ENCODE measurements at regions not wholly inside any gene's neighbourhood (a gene's known extent, or its start where the extent isn't known, plus 50 kb on each side); places are given as distances from the start of the nearest gene placed in this dataset.

DNA sequence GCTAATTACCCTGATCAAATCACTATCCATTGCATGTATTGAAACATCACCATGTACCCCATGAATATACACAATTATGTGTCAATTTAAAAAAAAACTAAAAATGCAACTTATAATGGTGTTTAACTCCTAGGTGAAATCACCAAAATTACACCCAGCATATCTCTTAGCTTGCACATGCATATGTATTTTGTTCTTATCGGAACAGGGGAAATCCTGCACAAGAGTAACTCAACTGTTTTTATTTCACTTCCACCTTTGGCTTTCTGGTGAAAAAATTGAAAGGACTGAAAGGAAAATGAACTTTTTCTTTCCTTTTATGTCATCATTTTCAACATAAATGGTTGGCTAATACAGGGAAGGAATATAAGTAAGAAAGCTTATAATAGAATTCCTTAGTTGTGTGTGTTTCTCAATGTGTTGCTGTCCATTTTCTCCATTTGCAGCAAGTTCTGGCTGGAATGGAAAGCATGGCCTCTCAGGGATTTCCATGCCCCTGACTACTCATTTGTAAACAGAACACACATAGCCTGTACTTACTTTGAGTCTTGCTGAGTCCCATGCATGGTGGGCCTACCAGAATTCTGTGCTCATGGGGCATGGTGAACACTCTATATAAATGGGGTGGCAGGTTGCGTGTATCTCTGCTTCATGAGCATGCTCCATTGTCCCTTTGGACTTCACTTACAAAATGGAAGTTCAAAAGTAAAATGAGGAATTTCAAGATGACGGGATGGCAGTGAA, 462.0 kb downstream of the HS3ST3B1 start:
- DNase-seq (ENCODE audit: low spot score) = no peak

DNA sequence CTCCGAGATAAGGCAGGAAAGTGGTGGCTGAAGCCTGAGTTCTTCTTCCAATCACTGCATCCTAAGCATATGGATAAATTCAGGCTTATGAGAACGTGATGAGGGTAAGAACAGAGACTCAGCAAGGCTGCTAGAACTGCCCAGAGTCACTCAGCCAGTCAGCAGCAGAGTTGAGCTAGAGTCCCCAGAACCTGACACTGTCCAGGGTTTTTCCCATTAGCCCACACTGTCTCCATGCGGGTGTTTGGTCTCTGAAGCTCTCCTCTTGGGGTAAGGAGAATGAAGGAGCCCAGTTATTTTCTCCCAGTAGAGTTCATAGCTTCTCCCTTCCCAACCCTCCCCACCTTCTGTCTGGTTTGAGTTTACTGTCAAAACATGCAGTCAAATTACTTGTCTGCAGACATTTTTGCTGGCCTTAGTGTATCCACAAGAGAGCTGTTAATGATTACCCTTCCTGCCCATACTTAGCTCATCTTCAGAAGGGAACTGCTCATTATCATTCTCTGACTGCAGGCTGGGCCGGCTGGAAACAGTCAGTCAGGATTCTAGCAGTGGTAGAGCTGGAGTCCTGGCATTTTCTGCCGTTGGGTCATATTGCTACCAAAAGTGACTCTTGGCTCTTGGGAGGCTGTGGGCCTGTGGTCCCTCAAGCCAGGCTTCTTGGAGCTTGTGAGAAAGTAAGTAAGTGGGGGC, 460.0 kb downstream of the HS3ST3B1 start:
- no peak for DNase-seq (ENCODE audit: low spot score)

DNA sequence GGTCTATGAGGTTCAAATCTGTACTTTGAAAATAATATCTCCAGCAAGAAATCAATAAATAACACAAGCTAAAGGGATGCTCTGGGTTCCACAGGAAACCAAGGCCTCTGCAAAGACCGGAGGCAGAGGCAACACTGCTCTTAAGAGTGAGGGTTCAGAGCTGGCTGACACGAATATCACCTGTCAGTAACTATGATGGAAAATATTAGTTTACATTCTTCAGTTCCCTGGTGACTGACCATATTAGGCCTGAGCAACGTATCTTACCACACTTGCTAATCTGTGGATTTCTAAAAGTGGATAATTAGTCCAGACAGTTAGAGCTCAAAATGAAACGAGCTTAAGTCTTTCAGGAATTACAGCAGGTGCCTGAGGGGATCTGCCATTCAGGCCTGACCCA, 459.3 kb downstream of the HS3ST3B1 start:
- DNase-seq (ENCODE audit: low spot score) = no peak

DNA sequence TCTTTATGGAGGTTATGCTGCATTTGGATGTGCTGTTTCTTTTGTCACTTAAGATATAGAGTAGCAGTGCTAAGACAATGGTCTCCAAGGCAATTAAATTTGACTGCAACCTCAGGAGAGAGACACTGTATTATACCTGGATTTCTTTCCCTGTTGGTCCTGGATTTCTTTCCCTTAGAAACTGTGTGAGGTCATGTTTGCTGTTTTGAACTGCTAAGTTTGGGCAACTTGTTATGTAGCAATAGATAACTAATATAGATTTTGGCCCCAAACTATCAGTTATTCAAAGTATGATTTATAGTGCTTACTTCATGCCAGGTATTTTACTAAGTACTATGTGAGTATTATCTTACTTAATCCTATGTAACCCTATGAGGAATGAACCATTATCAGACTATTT, 458.4 kb downstream of the HS3ST3B1 start:
- DNase-seq (ENCODE audit: low spot score) = no peak

DNA sequence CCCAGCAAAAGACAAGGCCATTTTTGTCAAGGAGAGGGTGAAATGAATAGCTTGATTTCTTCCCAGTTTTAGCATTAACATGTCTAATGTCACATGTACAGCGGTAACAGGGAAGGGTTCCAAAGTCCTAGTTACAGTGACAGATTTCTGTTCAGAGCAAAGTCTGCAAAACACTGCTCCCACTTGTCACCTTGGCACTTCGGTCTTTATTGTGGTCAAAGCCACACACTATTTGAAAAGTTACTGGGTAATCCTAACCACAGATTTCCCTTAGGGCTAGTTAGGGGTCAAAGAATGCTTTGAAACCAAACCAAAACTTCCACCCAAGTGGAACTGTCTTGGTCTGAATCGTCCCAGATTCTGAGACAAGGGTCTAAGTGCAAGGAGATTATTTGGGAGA, 455.6 kb downstream of the HS3ST3B1 start:
- DNase-seq (ENCODE audit: low spot score) = no peak

DNA sequence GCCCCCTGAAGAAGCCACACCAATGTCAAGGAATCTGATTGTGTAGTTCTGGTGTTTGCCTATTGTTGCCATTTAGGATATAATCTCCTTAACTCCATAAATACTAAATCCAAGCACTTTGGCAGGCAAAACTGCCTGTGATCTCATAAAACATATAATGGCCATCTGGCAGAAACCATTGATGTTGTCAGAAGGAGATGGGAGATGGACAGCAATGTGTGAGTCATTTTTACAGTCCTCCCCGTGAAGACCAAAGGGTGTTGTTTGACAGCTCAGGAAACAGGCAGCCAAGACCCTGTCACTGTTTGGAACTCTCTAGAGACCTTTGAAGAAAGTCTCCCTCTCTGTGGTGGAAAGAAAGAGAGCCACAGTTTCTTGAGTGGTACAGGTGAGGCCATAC, 454.1 kb downstream of the HS3ST3B1 start:
- DNase-seq (ENCODE audit: low spot score) = no peak

DNA sequence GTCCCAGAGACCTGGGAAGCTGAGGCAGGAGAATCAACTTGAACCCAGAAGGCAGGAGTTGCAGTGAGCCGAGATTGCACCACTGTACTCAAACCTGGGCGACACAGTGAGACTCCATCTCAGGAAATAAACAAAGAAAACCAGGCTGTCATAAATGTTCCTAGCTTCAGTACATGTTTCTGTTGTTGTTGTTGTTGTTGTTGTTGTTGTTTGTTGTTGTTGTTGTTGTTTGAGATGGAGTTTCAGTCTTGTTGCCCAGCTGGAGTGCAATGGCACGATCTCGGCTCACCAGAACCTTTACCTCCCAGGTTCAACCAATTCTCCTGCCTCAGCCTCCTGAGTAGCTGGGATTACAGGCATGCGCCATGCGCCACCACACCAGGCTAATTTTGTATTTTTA, 452.5 kb downstream of the HS3ST3B1 start:
- DNase-seq (ENCODE audit: low spot score) = no peak

DNA sequence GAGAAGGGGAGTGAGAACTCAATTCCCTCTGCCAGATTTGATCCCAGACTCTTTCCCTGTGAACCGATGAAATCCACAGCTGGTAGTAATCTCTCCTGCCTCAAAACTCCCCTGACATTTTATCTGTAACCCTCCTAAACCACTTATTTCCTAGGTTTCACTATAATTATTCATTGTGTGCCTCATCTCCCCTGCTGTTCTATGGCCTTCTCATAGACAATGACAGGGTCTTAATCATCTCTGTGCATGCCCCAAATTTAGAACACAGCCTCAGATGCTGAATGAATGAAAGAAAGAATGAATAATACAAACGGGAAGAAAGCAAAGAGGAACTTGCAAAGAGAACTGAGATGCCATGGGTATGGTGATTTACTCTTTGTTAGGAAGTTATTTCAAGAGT, 451.1 kb downstream of the HS3ST3B1 start:
- no peak for DNase-seq (ENCODE audit: low spot score)

DNA sequence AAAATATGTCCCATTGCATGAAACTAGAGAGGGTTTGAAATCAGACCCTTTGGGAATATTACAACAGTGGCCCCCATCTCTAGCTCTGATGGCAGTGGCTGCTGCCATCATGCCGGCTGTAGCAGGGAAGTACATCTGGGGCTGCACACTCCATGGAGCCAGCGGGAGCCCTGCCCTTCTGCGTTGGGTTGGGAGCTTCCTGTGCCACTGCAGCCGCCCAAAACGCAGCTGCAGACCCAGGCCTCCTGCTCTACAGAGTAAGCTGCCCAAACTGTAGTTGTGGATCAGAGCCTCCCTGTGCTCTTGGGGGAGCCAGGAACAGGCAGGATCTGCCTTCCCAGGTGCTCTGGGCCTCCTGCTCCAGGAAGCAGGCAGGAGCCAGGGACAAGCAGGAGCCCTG, 450.0 kb downstream of the HS3ST3B1 start:
- DNase-seq (ENCODE audit: low spot score) = no peak

DNA sequence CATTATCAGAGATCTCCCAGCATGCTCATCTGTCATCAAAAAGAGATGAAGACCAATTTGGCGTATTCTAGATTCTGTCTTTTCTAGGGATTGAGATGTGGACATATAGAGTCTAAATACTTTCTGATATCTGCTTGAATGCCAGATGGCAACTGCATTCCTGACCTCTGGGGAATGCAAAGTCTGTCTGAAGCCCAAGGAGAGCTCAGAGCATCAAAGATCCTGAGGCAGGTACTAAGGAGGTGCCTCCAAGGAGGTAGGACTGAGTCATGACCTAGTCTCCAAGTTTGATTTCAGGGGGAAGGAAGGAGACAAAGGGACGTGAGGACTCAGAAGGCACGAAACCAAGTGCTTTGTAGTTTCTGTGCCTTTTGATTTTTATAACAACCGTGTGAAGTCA, 448.4 kb downstream of the HS3ST3B1 start:
- DNase-seq (ENCODE audit: low spot score) = no peak

DNA sequence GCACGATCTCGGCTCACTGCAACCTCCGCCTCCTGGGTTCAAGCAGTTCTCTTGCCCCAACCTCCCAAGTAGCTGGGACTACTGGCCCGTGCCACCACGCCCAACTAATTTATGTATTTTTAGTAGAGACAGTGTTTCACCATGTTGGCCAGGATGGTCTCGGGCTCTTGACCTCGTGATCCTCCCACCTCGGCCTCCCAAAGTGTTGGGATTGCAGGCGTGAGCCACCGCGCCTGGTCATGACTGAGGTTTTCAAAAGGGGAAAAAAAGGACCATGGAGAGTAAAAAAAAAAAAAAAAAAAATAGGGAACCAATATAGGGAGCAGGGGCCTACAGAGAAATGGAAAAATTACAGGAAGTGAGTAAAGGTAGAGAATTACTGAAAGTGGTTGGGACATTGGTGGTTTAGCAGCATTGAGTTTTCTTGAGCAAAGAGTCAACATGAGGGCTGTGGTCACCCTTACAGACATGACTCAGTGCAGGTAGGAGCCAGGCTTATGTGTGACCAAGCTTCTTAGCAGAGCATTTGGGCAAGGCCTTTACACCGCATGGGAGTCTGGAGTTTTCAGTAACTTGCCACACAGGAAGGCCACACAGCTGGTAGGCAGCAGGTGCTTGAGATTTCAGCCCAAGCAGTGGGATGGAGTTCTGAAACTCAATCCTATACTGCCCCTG, 447.3 kb downstream of the HS3ST3B1 start:
- peak; percentile 18 for DNase-seq (ENCODE audit: low spot score)

DNA sequence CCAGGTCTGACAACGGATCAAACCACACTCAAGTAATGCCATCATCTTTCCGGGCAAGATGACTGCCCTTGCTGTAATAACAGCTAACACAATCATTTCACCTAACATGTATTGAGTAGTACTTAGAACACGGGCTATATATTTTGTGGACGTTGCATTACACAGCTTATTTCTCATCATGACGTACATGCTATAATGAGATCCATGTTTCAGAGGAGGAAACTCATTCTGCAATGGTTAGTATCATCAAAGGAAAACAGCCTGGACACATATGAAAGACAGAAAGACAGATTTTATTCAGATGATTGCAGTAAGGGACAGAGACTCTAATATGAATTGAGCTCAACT, 446.7 kb downstream of the HS3ST3B1 start:
- no peak for DNase-seq (ENCODE audit: low spot score)

DNA sequence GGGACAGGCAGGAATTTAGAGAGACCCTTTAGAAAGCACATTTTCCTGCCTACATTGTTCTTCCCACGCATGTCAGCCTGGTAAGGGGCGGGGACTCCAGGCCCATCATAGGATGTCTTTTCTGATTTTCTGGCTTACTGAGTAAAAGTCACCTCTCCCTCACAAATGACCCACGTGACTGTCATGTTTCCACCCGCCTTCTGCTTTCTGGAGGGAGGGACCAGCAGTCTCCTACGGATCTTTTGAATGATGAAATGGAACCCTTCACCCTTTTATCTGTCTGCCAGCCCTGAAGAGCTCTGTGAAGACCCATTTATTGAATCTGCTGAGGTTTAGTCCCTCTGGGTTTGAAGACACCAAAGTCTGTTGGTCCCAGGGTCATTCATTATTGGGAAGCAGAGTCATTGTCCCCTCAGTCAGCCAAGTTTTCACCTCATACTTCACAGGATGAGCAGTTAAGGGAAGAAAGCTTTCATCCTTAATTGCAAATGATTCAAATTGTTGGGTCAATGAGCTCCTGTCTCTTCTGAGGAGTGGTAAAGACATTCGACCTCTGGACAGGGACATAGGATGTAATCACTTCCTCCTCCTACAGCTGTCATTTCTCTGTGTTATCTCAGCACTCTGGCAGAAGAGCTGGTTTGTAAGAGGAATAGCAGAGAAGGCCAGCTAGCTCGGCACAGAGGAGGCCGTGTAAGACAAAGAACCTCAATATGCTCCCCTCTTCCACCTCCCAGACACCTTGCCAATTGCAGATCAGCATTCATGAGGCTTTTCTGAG, 446.1 kb downstream of the HS3ST3B1 start:
- DNase-seq (ENCODE audit: low spot score) = no peak

DNA sequence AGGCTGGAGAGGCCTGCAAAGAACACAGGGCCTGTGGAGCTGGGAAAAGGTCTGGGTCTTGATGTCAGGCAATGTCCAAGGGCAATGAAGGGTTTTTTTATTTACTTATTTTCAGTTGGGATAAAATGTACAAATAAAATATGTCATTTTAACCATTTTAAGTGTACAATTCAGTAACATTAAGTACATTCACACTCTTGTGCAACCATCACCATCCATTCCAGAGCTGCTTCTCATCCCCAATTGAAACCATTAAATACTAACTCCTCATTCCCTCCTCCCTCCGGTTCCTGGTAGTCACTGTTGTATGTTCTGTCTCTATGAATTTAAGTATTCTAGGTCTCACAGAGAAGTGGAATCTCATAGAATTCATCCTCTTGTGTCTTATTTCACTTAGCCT, 444.7 kb downstream of the HS3ST3B1 start:
- DNase-seq (ENCODE audit: low spot score) = no peak

DNA sequence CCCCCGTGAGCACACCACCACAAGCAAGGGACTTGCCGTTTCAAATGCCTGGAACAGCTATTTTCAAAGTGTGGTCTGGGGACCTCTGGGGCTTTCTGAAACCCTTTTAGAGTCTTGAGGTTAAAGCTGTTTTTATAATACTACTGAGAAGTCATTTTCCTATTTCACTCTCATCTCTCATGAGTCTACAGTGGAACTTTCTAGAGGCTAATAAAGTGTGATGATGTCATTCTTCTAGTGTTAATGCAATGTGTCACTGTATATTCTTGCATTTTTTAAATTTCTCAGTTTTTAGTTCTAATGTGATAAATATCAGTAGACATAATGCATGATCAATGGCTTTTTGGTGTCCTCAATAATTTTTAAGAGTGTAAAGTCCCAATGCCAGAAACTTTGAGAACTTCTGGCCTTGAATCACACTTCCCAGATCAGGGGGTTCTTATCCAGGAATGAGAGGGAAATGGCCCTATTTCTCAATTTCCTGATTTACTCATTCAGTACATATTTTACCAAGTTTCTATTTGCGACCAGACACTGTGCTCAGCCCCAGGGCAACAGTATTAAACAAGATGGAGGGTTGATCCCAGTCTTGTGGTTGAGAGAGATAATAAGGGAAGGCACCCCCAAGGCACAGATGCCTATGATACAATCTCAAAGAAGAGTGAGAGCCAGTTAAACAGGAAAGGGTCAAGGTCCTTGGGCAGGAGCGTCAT, 444.0 kb downstream of the HS3ST3B1 start:
- DNase-seq (ENCODE audit: low spot score) = no peak

DNA sequence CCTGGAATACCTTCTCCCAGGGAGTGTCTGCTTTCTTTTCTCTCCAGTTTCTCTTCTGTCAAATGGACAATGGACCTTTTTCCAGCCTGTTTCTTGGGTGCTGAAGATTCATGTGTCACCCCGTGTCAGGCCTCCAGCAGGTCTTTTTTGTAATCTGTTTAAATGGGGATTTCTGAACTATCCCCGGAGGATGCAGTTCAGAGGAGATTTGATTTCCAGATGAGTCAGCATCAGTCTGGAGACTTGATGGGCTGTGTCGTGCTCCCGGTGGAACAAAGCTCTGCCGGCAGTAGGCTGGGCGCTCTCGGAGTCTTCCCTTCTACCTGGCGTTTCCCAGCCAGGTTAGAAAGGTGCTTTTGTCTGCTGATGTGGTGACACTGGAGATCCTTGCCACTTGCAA, 440.6 kb downstream of the HS3ST3B1 start:
- DNase-seq (ENCODE audit: low spot score) = no peak

DNA sequence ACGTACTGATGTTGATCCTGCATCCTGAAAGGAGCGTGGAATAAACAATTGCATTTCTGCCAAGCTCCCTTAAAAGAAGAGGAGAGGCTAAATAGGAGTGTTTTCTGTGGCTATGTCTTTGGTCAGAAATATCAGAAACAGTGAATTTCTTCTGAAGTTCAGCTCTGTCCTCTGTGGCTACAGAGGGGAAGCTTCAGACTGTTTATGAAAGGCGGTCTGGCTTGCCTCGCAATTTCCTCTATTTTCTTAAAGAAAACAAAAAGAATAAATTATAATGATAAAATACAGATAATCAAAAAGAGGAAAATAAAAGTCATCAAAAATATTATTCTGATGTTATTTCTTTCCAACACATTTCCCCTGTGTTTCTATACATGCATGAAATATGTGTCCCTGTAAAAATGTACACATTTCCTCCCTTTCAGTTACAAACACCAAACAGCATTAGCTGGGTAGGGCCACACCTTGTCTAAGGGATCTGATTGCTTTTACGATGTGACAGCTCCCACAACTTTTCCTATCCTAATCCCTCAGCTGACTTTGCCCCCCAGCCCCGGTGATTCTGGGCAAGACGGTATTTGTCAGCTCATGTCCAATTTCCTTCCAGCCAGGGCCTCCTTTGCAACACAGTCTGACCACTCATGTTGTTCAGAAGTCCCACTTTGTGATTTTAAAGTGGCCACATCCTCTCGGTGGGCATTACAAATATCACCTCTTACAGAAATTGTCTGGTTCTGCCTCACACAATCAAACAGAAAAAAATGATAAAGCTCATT, 439.0 kb downstream of the HS3ST3B1 start:
- no peak for DNase-seq (ENCODE audit: low spot score)

DNA sequence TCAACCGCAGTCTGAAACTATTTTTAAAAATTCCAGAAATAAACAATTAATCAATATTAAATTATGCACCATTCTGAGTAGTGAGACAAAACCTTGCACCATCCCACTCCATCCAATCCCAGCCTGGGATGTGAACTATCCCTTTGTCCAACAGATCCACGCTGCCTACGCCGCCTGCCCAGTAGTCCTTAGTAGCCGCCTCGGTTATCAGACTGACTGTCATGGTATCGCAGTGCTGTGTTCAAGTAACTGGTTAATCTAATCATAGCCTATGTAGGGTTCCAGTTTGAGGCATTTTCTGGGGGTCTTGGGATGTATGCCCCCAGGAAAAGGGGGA, 437.7 kb downstream of the HS3ST3B1 start:
- DNase-seq (ENCODE audit: low spot score) = no peak

DNA sequence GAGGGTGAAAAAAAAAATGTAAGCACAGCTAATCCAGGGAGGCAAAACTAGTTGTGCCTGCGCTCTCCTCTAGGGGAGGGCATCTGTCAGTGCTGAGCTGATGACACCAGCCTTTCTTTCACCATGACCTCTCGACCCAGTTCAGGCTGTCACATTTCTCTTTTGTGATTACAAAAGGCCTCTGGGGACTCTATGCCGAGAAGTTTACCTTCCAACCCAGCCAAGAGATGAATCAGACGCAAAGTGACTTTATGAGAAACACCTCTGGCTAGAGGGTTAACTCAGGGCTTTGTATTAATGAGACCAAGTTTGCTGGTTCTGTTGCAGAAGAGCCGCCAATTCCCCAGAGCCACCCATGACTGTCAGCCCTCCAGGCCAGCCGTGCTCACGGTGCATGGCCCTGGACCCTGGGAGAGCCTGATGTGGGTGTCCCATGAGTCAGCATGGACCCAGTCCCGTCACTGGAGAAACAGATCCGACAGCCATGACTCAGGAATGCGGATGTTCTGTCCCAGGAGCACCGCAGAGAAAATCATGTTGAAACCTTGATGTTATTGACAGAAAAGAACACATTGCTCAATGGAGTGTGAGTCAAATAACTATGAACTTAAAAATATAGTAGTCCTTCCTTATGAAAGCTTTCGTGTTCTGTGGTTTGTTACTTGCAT, 437.2 kb downstream of the HS3ST3B1 start:
- DNase-seq (ENCODE audit: low spot score) = no peak

DNA sequence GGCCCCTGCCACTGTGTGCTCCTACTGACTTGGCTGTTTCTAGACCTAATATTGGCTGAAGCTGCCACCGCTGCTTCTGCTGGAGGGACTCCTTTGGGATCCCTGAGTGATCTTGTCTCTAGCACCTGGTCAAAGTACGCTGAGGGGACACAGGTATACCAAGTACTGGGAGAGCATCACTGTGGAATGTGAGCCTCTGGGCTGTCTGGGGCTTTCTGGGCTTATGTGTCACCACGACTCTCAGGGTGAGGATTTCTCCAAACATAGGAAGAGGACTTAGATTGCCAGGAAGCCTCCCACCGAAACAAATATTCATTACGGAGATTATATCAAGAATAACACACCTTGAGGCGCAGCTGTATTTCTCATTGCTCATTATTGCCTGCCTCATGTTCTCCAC, 435.8 kb downstream of the HS3ST3B1 start:
- DNase-seq (ENCODE audit: low spot score) = no peak

DNA sequence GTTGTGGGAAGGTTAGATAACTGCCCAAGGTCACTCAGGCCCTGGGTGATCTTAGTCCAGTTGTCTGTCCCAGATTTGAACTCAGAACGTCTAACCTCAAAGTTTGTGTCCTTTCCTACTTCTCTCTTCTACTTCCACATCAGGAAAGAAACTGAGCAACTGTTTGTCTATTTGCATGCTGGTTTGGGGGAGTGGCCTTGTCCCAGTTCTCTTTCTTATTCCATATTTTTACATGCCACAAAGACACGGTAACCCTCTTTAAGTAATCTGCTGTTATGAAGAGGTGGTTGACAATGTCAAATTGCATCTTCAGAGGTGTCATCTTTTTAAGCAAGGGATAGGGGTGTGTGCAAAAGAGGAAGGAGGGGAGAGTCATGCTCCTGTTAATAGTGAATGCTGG, 432.5 kb downstream of the HS3ST3B1 start:
- DNase-seq (ENCODE audit: low spot score) = no peak

All from activated CD4-positive, alpha-beta T cell treated with anti-CD3 and anti-CD28 coated beads, Interleukin-2, Interleukin-4, amounts not matched to agents 100 ng/mL and 50 ng/mL, durations not matched to agents 16 hours and 8 hours (primary cell).